Ectodermal cell (in vitro differentiated cells): ENCODE measurements at regions not wholly inside any gene's neighbourhood (a gene's known extent, or its start where the extent isn't known, plus 50 kb on each side); places are given as distances from the start of the nearest gene placed in this dataset.
A peak's percentile ranks its signal among the peaks of the same experiment; 100 is the strongest.
"Not testable (repeated sequence)": the region's sequence is repeated elsewhere in the genome, so short reads cannot be mapped to it uniquely, and the experiment has no call there.

Experiments
- H3K27ac ChIP-seq: 2 replicates; pipeline ENCODE4 v1.7.0; 2013; ENCODE audit warnings: mild to moderate bottlenecking, low read depth, low read length; ENCODE audit not compliant: insufficient read depth, poor library complexity, severe bottlenecking
- H3K27me3 ChIP-seq: 2 replicates; pipeline ENCODE4 v1.7.0; 2013; ENCODE audit warnings: mild to moderate bottlenecking, low read length; ENCODE audit not compliant: insufficient read depth, control insufficient read depth, poor library complexity, severe bottlenecking
- H3K36me3 ChIP-seq: one replicate; pipeline ENCODE4 v1.7.0; 2013; ENCODE audit warnings: low read length; ENCODE audit not compliant: control insufficient read depth, insufficient read depth
- H3K4me1 ChIP-seq: one replicate; pipeline ENCODE4 v1.7.0; 2013; ENCODE audit warnings: low read length; ENCODE audit not compliant: control insufficient read depth, insufficient read depth
- H3K4me3 ChIP-seq: 2 replicates; pipeline ENCODE4 v1.7.0; 2013; ENCODE audit warnings: low read depth, low read length, control low read depth; ENCODE audit not compliant: insufficient read depth
- H3K9me3 ChIP-seq: 2 replicates; pipeline ENCODE4 v1.7.0; 2013; ENCODE audit warnings: mild to moderate bottlenecking, low read length, moderate library complexity; ENCODE audit not compliant: control insufficient read depth
- WGBS, 2 experiments: methylation state at CpG; one replicate each; pipeline ENCODE4 v1.1.7; 2013; ENCODE audit warnings: missing lambda C conversion rate in 2 of 2; 5-methylcytosine and 5-hydroxymethylcytosine counted together

GRCh38 chr4:83959160-83959559 lies 423.3 kb downstream of the GPAT3 start:
- 95% methylated on average over 5 of the region's 5 CpGs for WGBS, 2 experiments
- no peaks in the 10 kb centered on the region for H3K4me1 ChIP-seq

GRCh38 chr4:83947830-83948193 lies 411.9 kb downstream of the GPAT3 start:
- H3K36me3 ChIP-seq, result no peaks in the 10 kb centered on the region
- peaks cover 16% of the 10 kb centered on the region for H3K4me1 ChIP-seq
- H3K9me3 ChIP-seq, result no peaks in the 10 kb centered on the region
- H3K4me3 ChIP-seq, result no peak overlapping the region
- peak overlapping the region; percentile 39 for H3K27ac ChIP-seq
- H3K27me3 ChIP-seq, result no peaks in the 10 kb centered on the region
- WGBS, 2 experiments, result 34 to 42% methylated on average over 3 of the region's 3 CpGs

More at GRCh38 chr4:83959160-83959559, 423.3 kb downstream of the GPAT3 start:
- Histone ChIP-seq H3K27me3 (no peaks in the 10 kb centered on the region), H3K27ac (no peak overlapping the region), H3K4me3 (no peak overlapping the region), H3K9me3 (no peaks in the 10 kb centered on the region), H3K36me3 (no peaks in the 10 kb centered on the region)

DNA sequence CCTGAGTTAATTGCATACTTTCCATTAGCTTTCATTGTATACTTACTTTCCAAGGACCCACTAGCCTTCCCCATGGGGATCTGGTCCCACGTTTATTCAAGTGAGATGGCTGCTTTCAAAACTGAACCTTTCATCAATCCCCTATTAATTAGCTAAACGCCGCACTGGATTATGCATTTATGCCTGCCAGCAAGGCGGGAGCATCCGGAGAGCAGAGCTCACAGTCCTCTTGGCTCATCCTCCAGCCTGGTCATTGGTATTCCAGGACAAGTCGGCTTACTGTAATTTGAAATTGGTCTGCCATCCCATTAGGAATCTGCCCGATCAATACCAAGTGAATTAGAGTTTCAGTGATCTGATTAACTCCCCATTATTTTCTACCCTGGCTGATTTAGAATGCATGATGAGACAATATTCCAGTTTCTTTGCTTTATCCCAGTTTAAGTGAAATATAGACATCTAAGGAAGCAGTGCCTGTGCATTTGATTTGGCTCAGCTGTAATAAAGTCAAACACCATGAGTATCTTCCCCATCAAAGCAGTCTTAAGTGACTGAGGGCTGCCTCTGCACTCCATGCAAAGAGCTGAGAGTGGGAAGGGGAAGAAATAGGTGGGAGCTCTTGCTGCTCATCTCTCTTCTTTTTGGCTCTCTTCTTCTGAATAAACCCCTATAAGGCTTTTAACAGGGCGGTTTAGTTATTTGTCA lies 411.4 kb downstream of the GPAT3 start:
- no peak overlapping the region for H3K4me3 ChIP-seq
- no peaks in the 10 kb centered on the region for H3K9me3 ChIP-seq
- no peaks in the 10 kb centered on the region for H3K36me3 ChIP-seq
- WGBS, 2 experiments, result 87 to 88% methylated on average over 8 of the region's 8 CpGs
- H3K27me3 ChIP-seq, result no peaks in the 10 kb centered on the region
- H3K27ac ChIP-seq, result peak overlapping the region; percentile 39
- peaks cover 16% of the 10 kb centered on the region for H3K4me1 ChIP-seq

GRCh38 chr4:83943691-83944090 lies 407.8 kb downstream of the GPAT3 start:
- not testable (repeated sequence) for H3K27me3 ChIP-seq, H3K36me3 ChIP-seq, H3K4me3 ChIP-seq, H3K27ac ChIP-seq, H3K9me3 ChIP-seq
- H3K4me1 ChIP-seq, result peaks cover 16% of the 10 kb centered on the region
- 94 to 96% methylated on average over 22 of the region's 33 CpGs for WGBS, 2 experiments

DNA sequence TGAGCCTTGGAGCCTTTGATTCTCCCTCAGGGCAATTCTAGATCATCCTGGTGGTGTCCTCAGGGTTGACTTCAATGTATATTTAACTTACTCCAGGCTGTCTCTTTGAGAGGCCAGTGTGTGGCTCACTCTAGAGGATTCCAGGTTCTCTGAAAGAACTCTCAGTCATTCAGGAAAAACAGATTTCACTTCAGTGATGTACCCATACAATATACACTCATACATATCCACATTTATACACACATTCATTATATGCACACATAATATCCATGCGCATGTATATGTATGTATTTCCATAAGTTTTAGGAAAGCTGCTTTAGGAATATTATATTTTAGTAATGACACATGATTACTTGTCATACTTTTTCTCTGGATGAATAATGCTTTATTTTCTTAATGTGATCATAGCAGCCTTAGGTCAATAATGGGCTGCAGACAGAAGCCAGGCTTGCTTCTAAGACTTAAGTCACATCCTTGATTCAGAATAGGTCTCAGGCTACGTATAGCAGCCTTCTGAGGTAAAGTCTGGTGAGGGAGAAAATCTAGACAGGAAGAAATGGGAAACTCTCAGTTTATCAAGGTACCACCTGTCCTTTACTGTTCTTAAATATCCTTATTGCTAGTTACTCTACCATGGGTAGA lies 397.0 kb downstream of the GPAT3 start:
- Histone ChIP-seq H3K27me3 (no peaks in the 10 kb centered on the region), H3K27ac (no peak overlapping the region), H3K4me3 (no peak overlapping the region), H3K36me3 (no peaks in the 10 kb centered on the region), H3K9me3 (no peaks in the 10 kb centered on the region), H3K4me1 (no peaks in the 10 kb centered on the region)
- 94 to 97% methylated on average over 1 to 2 of the region's 2 CpGs for whole genome bisulfite sequencing, 2 experiments

DNA sequence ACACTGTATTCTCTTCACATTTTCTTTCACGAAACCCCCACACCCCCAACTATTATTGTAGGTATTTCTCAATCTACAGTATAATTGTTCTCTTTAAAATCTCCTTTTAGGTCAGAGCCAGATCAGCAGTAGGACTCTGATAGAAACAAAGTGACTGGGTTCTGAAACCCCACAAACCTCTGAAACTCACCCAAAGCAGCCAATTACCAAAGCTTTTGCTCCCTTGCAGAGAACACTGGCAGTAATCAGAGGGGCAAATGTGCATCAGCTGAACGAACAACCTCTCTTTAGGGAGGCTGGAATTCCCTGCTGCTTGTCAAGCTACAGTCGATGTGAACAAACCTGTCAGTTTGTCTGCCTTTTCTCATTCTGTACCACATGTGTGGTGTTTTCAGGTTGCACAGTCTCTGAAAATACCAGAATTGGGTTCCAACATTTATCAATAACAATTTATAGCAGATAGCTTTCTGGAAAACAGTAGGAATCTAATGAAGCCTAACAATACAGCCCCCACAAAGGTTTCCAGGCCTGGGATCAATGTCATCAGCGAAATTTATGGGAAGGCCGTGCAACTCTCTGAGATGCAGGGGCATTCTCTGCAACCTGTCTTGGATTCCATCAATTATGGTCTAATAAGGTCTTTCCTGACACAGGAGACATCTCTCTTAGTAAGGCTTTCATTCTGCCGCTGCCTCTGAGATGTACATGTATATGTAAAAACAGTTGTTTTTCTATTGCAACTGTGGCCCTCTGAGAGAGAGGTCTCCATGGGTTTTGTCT lies 395.9 kb downstream of the GPAT3 start:
- Histone ChIP-seq H3K27me3 (no peaks in the 10 kb centered on the region), H3K4me1 (no peaks in the 10 kb centered on the region), H3K4me3 (no peak overlapping the region), H3K27ac (no peak overlapping the region), H3K36me3 (no peaks in the 10 kb centered on the region), H3K9me3 (no peaks in the 10 kb centered on the region)
- 87 to 88% methylated on average over 5 to 6 of the region's 6 CpGs for WGBS, 2 experiments

GRCh38 chr4:83929550-83929949 lies 393.6 kb downstream of the GPAT3 start:
- Histone ChIP-seq H3K27me3 (no peaks in the 10 kb centered on the region), H3K9me3 (no peaks in the 10 kb centered on the region), H3K4me3 (no peak overlapping the region), H3K27ac (no peak overlapping the region), H3K36me3 (no peaks in the 10 kb centered on the region), H3K4me1 (no peaks in the 10 kb centered on the region)
- WGBS, 2 experiments, result 93 to 97% methylated on average over 3 to 4 of the region's 4 CpGs

GRCh38 chr4:83926950-83927349 lies 391.0 kb downstream of the GPAT3 start:
- Histone ChIP-seq H3K4me3 (no peak overlapping the region), H3K27me3 (no peaks in the 10 kb centered on the region), H3K4me1 (no peaks in the 10 kb centered on the region), H3K27ac (no peak overlapping the region), H3K9me3 (no peaks in the 10 kb centered on the region), H3K36me3 (no peaks in the 10 kb centered on the region)
- 83% methylated on average over 1 of the region's 1 CpG; no CpG with 5 or more reads in 1 of the 2 experiments for WGBS, 2 experiments

DNA sequence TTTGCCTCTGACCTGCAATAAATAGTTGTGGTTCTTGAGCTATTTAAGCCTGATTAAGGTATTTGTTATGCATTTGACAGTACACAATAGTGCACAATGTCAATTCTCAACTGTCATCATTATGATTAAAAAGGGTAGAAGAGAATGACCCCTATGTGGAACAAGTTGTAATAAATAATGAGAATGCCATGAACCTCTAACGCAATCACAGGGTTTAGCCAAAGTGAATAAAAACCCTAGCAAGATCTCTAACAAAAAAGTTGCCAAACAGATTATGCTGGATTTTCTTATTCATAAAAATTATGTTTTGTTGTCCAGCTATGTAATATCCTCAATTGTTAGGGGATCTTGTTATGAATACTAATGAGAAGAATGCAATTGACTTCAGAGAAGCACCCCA lies 387.4 kb downstream of the GPAT3 start:
- Histone ChIP-seq H3K36me3 (no peaks in the 10 kb centered on the region), H3K27ac (no peak overlapping the region), H3K27me3 (no peaks in the 10 kb centered on the region), H3K4me3 (no peak overlapping the region), H3K4me1 (no peaks in the 10 kb centered on the region), H3K9me3 (no peaks in the 10 kb centered on the region)
- 86% methylated on average over 1 of the region's 1 CpG for WGBS, 2 experiments

DNA sequence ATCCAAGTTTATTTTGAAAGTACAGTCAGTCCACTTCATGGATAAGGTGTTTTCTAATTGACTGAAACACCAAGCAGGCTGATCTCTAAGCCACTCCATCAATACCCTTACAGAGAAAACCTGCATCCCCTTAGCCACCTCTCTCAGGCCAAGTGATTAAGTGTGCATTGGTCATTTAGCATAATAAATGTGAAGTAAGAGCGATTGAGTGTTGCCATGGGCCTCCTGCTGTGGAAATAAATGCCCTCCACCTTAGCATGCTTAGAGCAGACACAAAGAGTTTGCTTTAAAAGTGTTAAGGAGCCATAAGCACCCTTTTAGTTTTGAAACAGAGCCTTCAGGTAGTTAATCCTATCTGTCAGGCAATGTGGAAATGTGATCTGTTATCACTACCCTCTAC lies 386.5 kb downstream of the GPAT3 start:
- Histone ChIP-seq H3K27ac (no peak overlapping the region), H3K27me3 (no peaks in the 10 kb centered on the region), H3K4me3 (no peak overlapping the region), H3K4me1 (no peaks in the 10 kb centered on the region), H3K9me3 (no peaks in the 10 kb centered on the region), H3K36me3 (no peaks in the 10 kb centered on the region)
- WGBS, 2 experiments, result 0 to 11% methylated on average over 1 of the region's 1 CpG
